Mesendoderm (in vitro differentiated cells): ENCODE measurements at regions not wholly inside any gene's neighbourhood (a gene's known extent, or its start where the extent isn't known, plus 50 kb on each side); places are given as distances from the start of the nearest gene placed in this dataset.
A peak's percentile ranks its signal among the peaks of the same experiment; 100 is the strongest.

ENCODE experiments used
- DNase-seq: peaks from one replicate; pipeline ENCODE4 v3.0.0; 2013
- H2AK5ac ChIP-seq: 2 replicates; pipeline ENCODE4 v1.6.1; 2013; ENCODE audit warnings: low read length, inconsistent platforms
- H2BK120ac ChIP-seq: 2 replicates; pipeline ENCODE4 v1.6.1; 2013; ENCODE audit warnings: low read depth, mild to moderate bottlenecking, low read length, moderate library complexity, mixed read lengths
- H2BK15ac ChIP-seq: replicated peaks from 2 replicates; pipeline ENCODE4 v1.6.1; 2013; ENCODE audit warnings: low read depth, mild to moderate bottlenecking, moderate library complexity
- H2BK5ac ChIP-seq: 2 replicates; pipeline ENCODE4 v1.6.1; 2013; ENCODE audit warnings: low read length, inconsistent platforms
- H3K18ac ChIP-seq: 2 replicates; pipeline ENCODE4 v1.6.1; 2013; ENCODE audit warnings: mild to moderate bottlenecking, low read length, mixed read lengths
- H3K23ac ChIP-seq: one replicate; pipeline ENCODE4 v1.6.1; 2013; ENCODE audit warnings: low read length
- H3K27ac ChIP-seq: 2 replicates; pipeline ENCODE4 v1.5.1; 2013; ENCODE audit warnings: low read depth, mild to moderate bottlenecking, inconsistent platforms, low read length, moderate library complexity
- H3K27me3 ChIP-seq: 2 replicates; pipeline ENCODE4 v1.6.1; 2013; ENCODE audit warnings: low read length, control low read depth, mild to moderate bottlenecking, inconsistent platforms; ENCODE audit not compliant: insufficient read depth, poor library complexity
- H3K36me3 ChIP-seq: 2 replicates; pipeline ENCODE4 v1.6.1; 2013; ENCODE audit warnings: low read length, inconsistent platforms; ENCODE audit not compliant: control insufficient read depth, insufficient read depth
- H3K4ac ChIP-seq: one replicate; pipeline ENCODE4 v1.6.1; 2013; ENCODE audit warnings: low read depth, mild to moderate bottlenecking, low read length, moderate library complexity
- H3K4me1 ChIP-seq: 2 replicates; pipeline ENCODE4 v1.6.1; 2013; ENCODE audit warnings: low read depth, low read length, inconsistent platforms; ENCODE audit not compliant: control insufficient read depth
- H3K4me2 ChIP-seq: 2 replicates; pipeline ENCODE4 v1.6.1; 2013; ENCODE audit warnings: low read length
- H3K4me3 ChIP-seq: 2 replicates; pipeline ENCODE4 v1.5.1; 2013; ENCODE audit warnings: mild to moderate bottlenecking, low read length
- H3K56ac ChIP-seq: one replicate; pipeline ENCODE4 v1.6.1; 2013; ENCODE audit warnings: low read length
- H3K79me1 ChIP-seq: 2 replicates; pipeline ENCODE4 v1.6.1; 2013; ENCODE audit warnings: low read length, inconsistent platforms
- H3K79me2 ChIP-seq: 2 replicates; pipeline ENCODE4 v1.6.1; 2013; ENCODE audit warnings: mild to moderate bottlenecking, low read length; ENCODE audit not compliant: control insufficient read depth, insufficient read depth
- H3K9ac ChIP-seq: 2 replicates; pipeline ENCODE4 v1.6.1; 2013; ENCODE audit warnings: low read length, inconsistent platforms
- H4K5ac ChIP-seq: one replicate; pipeline ENCODE4 v1.6.1; 2013; ENCODE audit warnings: low read length
- H4K8ac ChIP-seq: one replicate; pipeline ENCODE4 v1.6.1; 2013; ENCODE audit warnings: low read depth, mild to moderate bottlenecking, control low read depth, low read length, moderate library complexity
- WGBS: extraction: QIAGEN DNeasy Blood & Tissue Kit; methylation state at CpG from one replicate; pipeline ENCODE4 v1.1.7; 2013; ENCODE audit warnings: low lambda C conversion rate, missing lambda C conversion rate; ENCODE audit not compliant: insufficient coverage; ENCODE audit errors: extremely low coverage; 5-methylcytosine and 5-hydroxymethylcytosine counted together

GRCh38 chr2:122627388-122627787 is 871.9 kb downstream of the TSN start:
- no peak overlapping the region for H3K9ac ChIP-seq
- H2AK5ac ChIP-seq, result no peak overlapping the region
- H3K27me3 ChIP-seq, result no peaks in the 10 kb centered on the region
- H3K56ac ChIP-seq, result no peak overlapping the region
- no peaks in the 10 kb centered on the region for H3K36me3 ChIP-seq
- no peak overlapping the region for H2BK120ac ChIP-seq
- no peaks in the 10 kb centered on the region for H3K79me2 ChIP-seq
- no peaks in the 10 kb centered on the region for H3K4me1 ChIP-seq
- H3K18ac ChIP-seq, result no peak overlapping the region
- H4K5ac ChIP-seq, result no peak overlapping the region
- no peak overlapping the region for H3K4me2 ChIP-seq
- no peaks in the 10 kb centered on the region for H3K79me1 ChIP-seq
- no peak overlapping the region for H2BK5ac ChIP-seq
- no peak overlapping the region for H3K4ac ChIP-seq
- no peak overlapping the region for H3K27ac ChIP-seq
- no peak overlapping the region for H3K23ac ChIP-seq
- no peak overlapping the region for H3K4me3 ChIP-seq
- no peak overlapping the region for H4K8ac ChIP-seq
- no peak overlapping the region for H2BK15ac ChIP-seq
- no CpG with 5 or more reads among the region's 3 CpGs for WGBS
- DNase-seq, result no peak

GRCh38 chr2:122634256-122634655 is 878.8 kb downstream of the TSN start:
- no peaks in the 10 kb centered on the region for H3K27me3 ChIP-seq
- H3K4me2 ChIP-seq, result no peak overlapping the region
- H3K4ac ChIP-seq, result no peak overlapping the region
- no peak overlapping the region for H3K23ac ChIP-seq
- H3K79me2 ChIP-seq, result no peaks in the 10 kb centered on the region
- DNase-seq, result no peak
- no peak overlapping the region for H3K4me3 ChIP-seq
- no peak overlapping the region for H4K8ac ChIP-seq
- no peaks in the 10 kb centered on the region for H3K36me3 ChIP-seq
- H4K5ac ChIP-seq, result no peak overlapping the region
- H3K27ac ChIP-seq, result no peak overlapping the region
- no peak overlapping the region for H2AK5ac ChIP-seq
- no peak overlapping the region for H3K9ac ChIP-seq
- H3K56ac ChIP-seq, result no peak overlapping the region
- H3K4me1 ChIP-seq, result no peaks in the 10 kb centered on the region
- no peak overlapping the region for H2BK15ac ChIP-seq
- no peak overlapping the region for H2BK5ac ChIP-seq
- no peak overlapping the region for H3K18ac ChIP-seq
- H3K79me1 ChIP-seq, result no peaks in the 10 kb centered on the region
- no peak overlapping the region for H2BK120ac ChIP-seq
- no CpG with 5 or more reads among the region's 1 CpG for WGBS

GRCh38 chr2:122634920-122635319 is 879.5 kb downstream of the TSN start:
- H3K56ac ChIP-seq, result no peak overlapping the region
- H2BK15ac ChIP-seq, result no peak overlapping the region
- H3K27ac ChIP-seq, result no peak overlapping the region
- no peak overlapping the region for H3K4me3 ChIP-seq
- H4K8ac ChIP-seq, result no peak overlapping the region
- H3K36me3 ChIP-seq, result no peaks in the 10 kb centered on the region
- no peak overlapping the region for H3K23ac ChIP-seq
- WGBS, result no CpG with 5 or more reads among the region's 2 CpGs
- H3K4me1 ChIP-seq, result no peaks in the 10 kb centered on the region
- no peak overlapping the region for H2BK120ac ChIP-seq
- no peak overlapping the region for H3K18ac ChIP-seq
- no peaks in the 10 kb centered on the region for H3K79me1 ChIP-seq
- DNase-seq, result no peak
- no peak overlapping the region for H3K9ac ChIP-seq
- no peaks in the 10 kb centered on the region for H3K79me2 ChIP-seq
- H2AK5ac ChIP-seq, result no peak overlapping the region
- H4K5ac ChIP-seq, result no peak overlapping the region
- no peak overlapping the region for H2BK5ac ChIP-seq
- no peak overlapping the region for H3K4ac ChIP-seq
- no peaks in the 10 kb centered on the region for H3K27me3 ChIP-seq
- H3K4me2 ChIP-seq, result no peak overlapping the region

GRCh38 chr2:122635686-122636085 is 880.2 kb downstream of the TSN start:
- H3K56ac ChIP-seq, result no peak overlapping the region
- no peak overlapping the region for H2AK5ac ChIP-seq
- no peak overlapping the region for H4K5ac ChIP-seq
- no peaks in the 10 kb centered on the region for H3K79me2 ChIP-seq
- H3K4me2 ChIP-seq, result no peak overlapping the region
- no peak overlapping the region for H4K8ac ChIP-seq
- no peak overlapping the region for H3K23ac ChIP-seq
- no peak for DNase-seq
- no peak overlapping the region for H3K18ac ChIP-seq
- no peak overlapping the region for H3K4ac ChIP-seq
- no peaks in the 10 kb centered on the region for H3K27me3 ChIP-seq
- no peaks in the 10 kb centered on the region for H3K36me3 ChIP-seq
- H3K4me1 ChIP-seq, result no peaks in the 10 kb centered on the region
- WGBS, result no CpG with 5 or more reads among the region's 1 CpG
- no peak overlapping the region for H3K9ac ChIP-seq
- no peak overlapping the region for H2BK120ac ChIP-seq
- no peak overlapping the region for H3K27ac ChIP-seq
- H2BK15ac ChIP-seq, result no peak overlapping the region
- H3K79me1 ChIP-seq, result no peaks in the 10 kb centered on the region
- no peak overlapping the region for H2BK5ac ChIP-seq
- no peak overlapping the region for H3K4me3 ChIP-seq

- Histone ChIP-seq H3K79me2 (no peaks in the 10 kb centered on the region), H2BK5ac (no peak overlapping the region), H3K4ac (no peak overlapping the region), H2AK5ac (no peak overlapping the region), H3K23ac (no peak overlapping the region), H3K4me3 (no peak overlapping the region), H4K5ac (no peak overlapping the region), H3K36me3 (no peaks in the 10 kb centered on the region), H3K79me1 (no peaks in the 10 kb centered on the region), H3K4me1 (no peaks in the 10 kb centered on the region), H3K4me2 (no peak overlapping the region), H3K56ac (no peak overlapping the region), H3K27ac (no peak overlapping the region), H4K8ac (no peak overlapping the region), H3K18ac (no peak overlapping the region), H2BK15ac (no peak overlapping the region), H3K27me3 (no peaks in the 10 kb centered on the region), H2BK120ac (no peak overlapping the region), H3K9ac (no peak overlapping the region)
- DNase-seq, result no peak
Measured at GRCh38 chr2:122636097-122636496, 880.6 kb downstream of the TSN start.

- H2BK5ac ChIP-seq, result no peak overlapping the region
- no peak overlapping the region for H3K18ac ChIP-seq
- no peaks in the 10 kb centered on the region for H3K36me3 ChIP-seq
- no peak overlapping the region for H4K8ac ChIP-seq
- no peak overlapping the region for H2AK5ac ChIP-seq
- H2BK120ac ChIP-seq, result no peak overlapping the region
- peak; percentile 15 for DNase-seq
- H3K4me3 ChIP-seq, result no peak overlapping the region
- H3K4me2 ChIP-seq, result no peak overlapping the region
- no peak overlapping the region for H3K23ac ChIP-seq
- no peaks in the 10 kb centered on the region for H3K27me3 ChIP-seq
- H4K5ac ChIP-seq, result no peak overlapping the region
- no peaks in the 10 kb centered on the region for H3K4me1 ChIP-seq
- WGBS, result no CpG with 5 or more reads among the region's 4 CpGs
- no peaks in the 10 kb centered on the region for H3K79me2 ChIP-seq
- H3K9ac ChIP-seq, result no peak overlapping the region
- no peak overlapping the region for H3K4ac ChIP-seq
- H3K79me1 ChIP-seq, result no peaks in the 10 kb centered on the region
- H2BK15ac ChIP-seq, result no peak overlapping the region
- H3K56ac ChIP-seq, result no peak overlapping the region
- H3K27ac ChIP-seq, result no peak overlapping the region
Measured at GRCh38 chr2:122639176-122639575, 883.7 kb downstream of the TSN start.
